NCI-H1092 (cell line): ENCODE measurements at regions not wholly inside any gene's neighbourhood (a gene's known extent, or its start where the extent isn't known, plus 50 kb on each side); places are given as distances from the start of the nearest gene placed in this dataset.
"Not testable (repeated sequence)": the region's sequence is repeated elsewhere in the genome, so short reads cannot be mapped to it uniquely, and the experiment has no call there.

Experiments used
- DNase-seq: peaks from one replicate; lab custom pipeline; 2025; lab: John Stamatoyannopoulos, UW

GRCh38 chr3:34109846-34110245 is 311.4 kb downstream of the PDCD6IP start:
- no peak for DNase-seq

- no peak for DNase-seq
Observed at GRCh38 chr3:34111361-34111760, 312.9 kb downstream of the PDCD6IP start.

GRCh38 chr3:34112261-34112660 is 313.8 kb downstream of the PDCD6IP start:
- not testable (repeated sequence) for DNase-seq

- DNase-seq, result no peak
Observed at GRCh38 chr3:34131091-34131490, 332.7 kb downstream of the PDCD6IP start.

- DNase-seq, result no peak
Observed at GRCh38 chr3:34132069-34132692, 333.8 kb downstream of the PDCD6IP start.

GRCh38 chr3:34139566-34139965 is 341.1 kb downstream of the PDCD6IP start:
- no peak for DNase-seq

- no peak for DNase-seq
Observed at GRCh38 chr3:34140616-34141015, 342.2 kb downstream of the PDCD6IP start.

GRCh38 chr3:34141841-34142337 is 343.5 kb downstream of the PDCD6IP start:
- no peak for DNase-seq

- no peak for DNase-seq
Observed at GRCh38 chr3:34145796-34146195, 347.4 kb downstream of the PDCD6IP start.

- DNase-seq, result no peak
Observed at GRCh38 chr3:34146596-34146995, 348.2 kb downstream of the PDCD6IP start.

- no peak for DNase-seq
Observed at GRCh38 chr3:34150992-34151391, 352.6 kb downstream of the PDCD6IP start.

GRCh38 chr3:34152656-34153055 is 354.2 kb downstream of the PDCD6IP start:
- DNase-seq, result no peak

GRCh38 chr3:34155108-34155507 is 356.7 kb downstream of the PDCD6IP start:
- DNase-seq, result no peak

GRCh38 chr3:34155666-34156065 is 357.2 kb downstream of the PDCD6IP start:
- DNase-seq, result no peak

GRCh38 chr3:34157491-34157890 is 359.1 kb downstream of the PDCD6IP start:
- DNase-seq, result no peak

- DNase-seq, result no peak
Observed at GRCh38 chr3:34159613-34160420, 361.4 kb downstream of the PDCD6IP start.

- not testable (repeated sequence) for DNase-seq
Observed at GRCh38 chr3:34169636-34170035, 371.2 kb downstream of the PDCD6IP start.

GRCh38 chr3:34174740-34175139 is 376.3 kb downstream of the PDCD6IP start:
- no peak for DNase-seq

- no peak for DNase-seq
Observed at GRCh38 chr3:34175636-34176176, 377.3 kb downstream of the PDCD6IP start.

- no peak for DNase-seq
Observed at GRCh38 chr3:34176723-34177122, 378.3 kb downstream of the PDCD6IP start.

GRCh38 chr3:34178415-34178814 is 380.0 kb downstream of the PDCD6IP start:
- DNase-seq, result no peak

GRCh38 chr3:34179716-34180115 is 381.3 kb downstream of the PDCD6IP start:
- DNase-seq, result no peak

- DNase-seq, result no peak
Observed at GRCh38 chr3:34180532-34180931, 382.1 kb downstream of the PDCD6IP start.
